K562 (cell line): ENCODE measurements at regions not wholly inside any gene's neighbourhood (a gene's known extent, or its start where the extent isn't known, plus 50 kb on each side); places are given as distances from the start of the nearest gene placed in this dataset.

Source experiments
- PYGO2 ChIP-seq: fragments of 450-650 bp; IDR thresholded peaks from 2 replicates; pipeline ENCODE4 v1.6.1; 2016; ENCODE audit warnings: mild to moderate bottlenecking, missing genetic modification characterization, moderate library complexity, missing compliant biosample characterization
- ZBTB40 ChIP-seq, 2 experiments: fragments of 450-650 bp in 1 of 2; sonication (generic) in 1 of 2; formaldehyde crosslinking in 1 of 2; IDR thresholded peaks; 2 replicates each; pipeline versions ENCODE4 v1.7.1 to v1.9.0; 2016 to 2022; ENCODE audit warnings: inconsistent platforms in 1 of 2, mild to moderate bottlenecking in 1 of 2, missing genetic modification reagents in 1 of 2
- TF ChIP-seq, protein P1 (sequence below): IDR thresholded peaks from 3 replicates; pipeline ENCODE4 v1.6.1; 2011; ENCODE audit warnings: borderline replicate concordance, mild to moderate bottlenecking, moderate library complexity; ENCODE audit not compliant: insufficient read length; ENCODE audit errors: extremely low read depth

- TF ChIP-seq ZBTB40 (IDR thresholded peaks at IDR 0.05) (no peak), ZBTB40 (CRISPR knock-in tag; IDR thresholded peaks at IDR 0.05) (no peak), PYGO2 (no peak)
- TF ChIP-seq, protein P1, sequence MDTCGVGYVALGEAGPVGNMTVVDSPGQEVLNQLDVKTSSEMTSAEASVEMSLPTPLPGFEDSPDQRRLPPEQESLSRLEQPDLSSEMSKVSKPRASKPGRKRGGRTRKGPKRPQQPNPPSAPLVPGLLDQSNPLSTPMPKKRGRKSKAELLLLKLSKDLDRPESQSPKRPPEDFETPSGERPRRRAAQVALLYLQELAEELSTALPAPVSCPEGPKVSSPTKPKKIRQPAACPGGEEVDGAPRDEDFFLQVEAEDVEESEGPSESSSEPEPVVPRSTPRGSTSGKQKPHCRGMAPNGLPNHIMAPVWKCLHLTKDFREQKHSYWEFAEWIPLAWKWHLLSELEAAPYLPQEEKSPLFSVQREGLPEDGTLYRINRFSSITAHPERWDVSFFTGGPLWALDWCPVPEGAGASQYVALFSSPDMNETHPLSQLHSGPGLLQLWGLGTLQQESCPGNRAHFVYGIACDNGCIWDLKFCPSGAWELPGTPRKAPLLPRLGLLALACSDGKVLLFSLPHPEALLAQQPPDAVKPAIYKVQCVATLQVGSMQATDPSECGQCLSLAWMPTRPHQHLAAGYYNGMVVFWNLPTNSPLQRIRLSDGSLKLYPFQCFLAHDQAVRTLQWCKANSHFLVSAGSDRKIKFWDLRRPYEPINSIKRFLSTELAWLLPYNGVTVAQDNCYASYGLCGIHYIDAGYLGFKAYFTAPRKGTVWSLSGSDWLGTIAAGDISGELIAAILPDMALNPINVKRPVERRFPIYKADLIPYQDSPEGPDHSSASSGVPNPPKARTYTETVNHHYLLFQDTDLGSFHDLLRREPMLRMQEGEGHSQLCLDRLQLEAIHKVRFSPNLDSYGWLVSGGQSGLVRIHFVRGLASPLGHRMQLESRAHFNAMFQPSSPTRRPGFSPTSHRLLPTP, result no peak
Observed at GRCh38 chr12:91316907-91317269, 134.3 kb upstream of the DCN start (continued).
